H9 (cell line): ENCODE measurements at regions not wholly inside any gene's neighbourhood (a gene's known extent, or its start where the extent isn't known, plus 50 kb on each side); places are given as distances from the start of the nearest gene placed in this dataset.

Experiments
- DNase-seq: peaks from one replicate; pipeline ENCODE4 v3.0.0-alpha.2; 2017
- H2AFZ ChIP-seq: one replicate; pipeline ENCODE4 v1.6.1; 2013; ENCODE audit warnings: mild to moderate bottlenecking, low read length, control low read depth, moderate library complexity
- H2AK5ac ChIP-seq: 2 replicates; pipeline ENCODE4 v1.6.1; 2013; ENCODE audit warnings: low read length, control low read depth, mixed read lengths; ENCODE audit not compliant: insufficient read length
- H2BK120ac ChIP-seq: one replicate; pipeline ENCODE4 v1.6.1; 2013; ENCODE audit warnings: low read depth, mild to moderate bottlenecking, low read length, control low read depth, inconsistent platforms; ENCODE audit not compliant: poor library complexity, severe bottlenecking
- H2BK12ac ChIP-seq: 2 replicates; pipeline ENCODE4 v1.6.1; 2013; ENCODE audit warnings: low read length, control low read depth, mixed read lengths, low read depth; ENCODE audit not compliant: insufficient read length
- H2BK15ac ChIP-seq: 2 replicates; pipeline ENCODE4 v1.6.1; 2013; ENCODE audit warnings: low read depth, low read length, control low read depth
- H2BK20ac ChIP-seq: one replicate; pipeline ENCODE4 v1.6.1; 2013; ENCODE audit warnings: low read depth, mild to moderate bottlenecking, low read length, control low read depth, inconsistent platforms; ENCODE audit not compliant: poor library complexity, severe bottlenecking
- H2BK5ac ChIP-seq: 2 replicates; pipeline ENCODE4 v1.6.1; 2013; ENCODE audit warnings: low read length, control low read depth, mixed read lengths; ENCODE audit not compliant: insufficient read length
- H3K14ac ChIP-seq: 2 replicates; pipeline ENCODE4 v1.6.1; 2013; ENCODE audit warnings: low read length, control low read depth; ENCODE audit not compliant: insufficient read depth
- H3K18ac ChIP-seq: 2 replicates; pipeline ENCODE4 v1.6.1; 2013; ENCODE audit warnings: low read depth, mild to moderate bottlenecking, mixed read lengths, low read length, control low read depth; ENCODE audit not compliant: insufficient read length
- H3K23ac ChIP-seq: 2 replicates; pipeline ENCODE4 v1.6.1; 2013; ENCODE audit warnings: low read length, control low read depth, mixed read lengths, low read depth; ENCODE audit not compliant: insufficient read length
- H3K23me2 ChIP-seq: 2 replicates; pipeline ENCODE4 v1.6.1; 2013; ENCODE audit warnings: low read depth, mild to moderate bottlenecking, mixed read lengths, low read length, control low read depth; ENCODE audit not compliant: insufficient read length, poor library complexity, severe bottlenecking
- H3K27ac ChIP-seq: 2 replicates; pipeline ENCODE4 v1.5.1; 2013; ENCODE audit warnings: low read length, control low read depth, mixed read lengths, low read depth; ENCODE audit not compliant: insufficient read length
- H3K27me3 ChIP-seq: 2 replicates; pipeline ENCODE4 v1.6.1; 2013; ENCODE audit warnings: low read length, control low read depth, inconsistent platforms; ENCODE audit not compliant: insufficient read depth
- H3K4ac ChIP-seq: 2 replicates; pipeline ENCODE4 v1.6.1; 2013; ENCODE audit warnings: low read depth, mild to moderate bottlenecking, control low read depth, inconsistent platforms, low read length, moderate library complexity
- H3K4me1 ChIP-seq: 2 replicates; pipeline ENCODE4 v1.6.1; 2013; ENCODE audit warnings: low read length, control low read depth, inconsistent platforms; ENCODE audit not compliant: insufficient read depth
- H3K4me2 ChIP-seq: 2 replicates; pipeline ENCODE4 v1.6.1; 2013; ENCODE audit warnings: low read length, control low read depth, mixed read lengths; ENCODE audit not compliant: insufficient read length, insufficient read depth
- H3K56ac ChIP-seq: 2 replicates; pipeline ENCODE4 v1.6.1; 2013; ENCODE audit warnings: low read depth, mild to moderate bottlenecking, mixed read lengths, low read length, control low read depth; ENCODE audit not compliant: insufficient read length
- H3K79me1 ChIP-seq: 2 replicates; pipeline ENCODE4 v1.6.1; 2013; ENCODE audit warnings: low read depth, mild to moderate bottlenecking, moderate library complexity, low read length, control low read depth, inconsistent platforms; ENCODE audit not compliant: insufficient read depth, poor library complexity, severe bottlenecking
- H3K79me2 ChIP-seq: 2 replicates; pipeline ENCODE4 v1.6.1; 2013; ENCODE audit warnings: low read length, control low read depth, inconsistent platforms; ENCODE audit not compliant: insufficient read depth
- H3K9ac ChIP-seq: 2 replicates; pipeline ENCODE4 v1.6.1; 2013; ENCODE audit warnings: low read length, control low read depth, mixed read lengths; ENCODE audit not compliant: insufficient read length; ENCODE audit errors: extremely low read depth
- H3K9me3 ChIP-seq: one replicate; pipeline ENCODE4 v1.6.1; 2013; ENCODE audit warnings: low read depth, low read length, inconsistent platforms; ENCODE audit not compliant: control insufficient read depth
- H3T11ph ChIP-seq: one replicate; pipeline ENCODE4 v1.6.1; 2013; ENCODE audit warnings: mild to moderate bottlenecking, low read length, control low read depth, inconsistent platforms
- H4K20me1 ChIP-seq: one replicate; pipeline ENCODE4 v1.6.1; 2013; ENCODE audit not compliant: control insufficient read depth, insufficient read length, insufficient read depth
- H4K5ac ChIP-seq: 2 replicates; pipeline ENCODE4 v1.6.1; 2013; ENCODE audit warnings: low read depth, mild to moderate bottlenecking, mixed read lengths, low read length, control low read depth; ENCODE audit not compliant: insufficient read length
- H4K8ac ChIP-seq: replicated peaks from 2 replicates; pipeline ENCODE4 v1.6.1; 2013; ENCODE audit warnings: low read length, control low read depth, mixed read lengths, low read depth; ENCODE audit not compliant: insufficient read length
- H4K91ac ChIP-seq: 2 replicates; pipeline ENCODE4 v1.6.1; 2013; ENCODE audit warnings: low read depth, mild to moderate bottlenecking, moderate library complexity, mixed read lengths, low read length, control low read depth; ENCODE audit not compliant: insufficient read length
- H3K27ac Mint-ChIP-seq, 3 experiments: 2 replicates in 2 of 3; 3 replicates in 1 of 3; pipeline ENCODE4 v1.8.0; 2020 to 2021; ENCODE audit warnings: mixed read lengths in 3 of 3, mild to moderate bottlenecking in 1 of 3, moderate library complexity in 1 of 3
- H3K27me3 Mint-ChIP-seq: 2 replicates; pipeline ENCODE4 v1.8.0; 2021; ENCODE audit warnings: low read depth, mild to moderate bottlenecking, moderate library complexity, mixed read lengths
- H3K36me3 Mint-ChIP-seq, 3 experiments: 2 replicates in 2 of 3; 3 replicates in 1 of 3; pipeline ENCODE4 v1.8.0; 2020 to 2021; ENCODE audit warnings: low read depth in 3 of 3, mixed read lengths in 3 of 3; ENCODE audit not compliant: insufficient read depth in 1 of 3
- H3K4me1 Mint-ChIP-seq, 2 experiments: 2 replicates each; pipeline ENCODE4 v1.8.0; 2020; ENCODE audit warnings: mixed read lengths in 2 of 2
- H3K4me3 Mint-ChIP-seq, 2 experiments: 2 replicates in 1 of 2; 3 replicates in 1 of 2; pipeline ENCODE4 v1.8.0; 2020 to 2021; ENCODE audit warnings: mild to moderate bottlenecking in 2 of 2, mixed read lengths in 2 of 2, moderate library complexity in 1 of 2
- H3K9me3 Mint-ChIP-seq, 2 experiments: 2 replicates in 1 of 2; 3 replicates in 1 of 2; pipeline ENCODE4 v1.8.0; 2020; ENCODE audit warnings: mild to moderate bottlenecking in 2 of 2, mixed read lengths in 2 of 2, moderate library complexity in 1 of 2
- WGBS: extraction: QIAGEN DNeasy Blood & Tissue Kit; methylation state at CpG from one replicate; pipeline ENCODE4 v1.1.7; 2013; ENCODE audit warnings: missing lambda C conversion rate, low lambda C conversion rate, mixed read lengths; ENCODE audit not compliant: insufficient read length; ENCODE audit errors: extremely low coverage; 5-methylcytosine and 5-hydroxymethylcytosine counted together
- TF ChIP-seq, protein P1 (sequence below): fragments of 200-600 bp; sonication (generic); conservative IDR thresholded peaks from 3 replicates; pipeline ENCODE4 v1.8.0; 2021; ENCODE audit warnings: antibody characterized with exemption, mild to moderate bottlenecking

DNA sequence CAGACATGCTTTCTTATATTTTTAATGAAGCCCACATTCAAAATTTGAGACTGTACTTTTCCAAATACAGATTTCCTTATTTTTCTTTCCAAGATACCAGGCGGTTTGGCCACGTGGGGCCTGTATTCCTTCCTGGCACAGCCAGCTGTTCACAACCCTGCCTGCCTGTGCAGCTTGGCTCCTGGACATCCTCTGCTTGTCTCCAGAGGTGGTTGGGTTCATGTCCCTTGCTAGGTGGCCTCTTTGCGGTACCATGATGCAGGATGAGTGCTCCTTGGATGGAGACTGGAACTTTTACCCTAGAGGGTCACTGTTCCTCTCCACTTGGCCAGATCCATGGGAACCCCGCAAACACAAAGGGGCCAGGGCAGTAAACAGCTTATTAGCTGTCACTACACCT is 297.5 kb upstream of the MSX2 start:
- Histone ChIP-seq H4K5ac (no peak overlapping the region), H3K23ac (no peak overlapping the region), H2BK15ac (no peak overlapping the region), H3K18ac (no peak overlapping the region), H4K91ac (no peak overlapping the region), H3K56ac (no peak overlapping the region), H3K14ac (no peak overlapping the region), H3K9me3 (no peaks in the 10 kb centered on the region), H3K27ac (no peak overlapping the region), H2BK12ac (no peak overlapping the region), H3K79me1 (no peaks in the 10 kb centered on the region), H3K4ac (no peak overlapping the region), H3K4me1 (no peaks in the 10 kb centered on the region), H2AFZ (no peak overlapping the region), H4K8ac (no peak overlapping the region), H3K23me2 (no peaks in the 10 kb centered on the region), H3K27me3 (no peaks in the 10 kb centered on the region), H2BK20ac (no peak overlapping the region), H4K20me1 (no peaks in the 10 kb centered on the region), H3K79me2 (no peaks in the 10 kb centered on the region), H2AK5ac (no peak overlapping the region), H2BK5ac (no peak overlapping the region), H3K9ac (no peak overlapping the region), H3T11ph (no peak overlapping the region), H2BK120ac (no peak overlapping the region), H3K4me2 (no peak overlapping the region)
- Mint-ChIP-seq H3K4me1 (peaks cover 4 to 5% of the 10 kb centered on the region in 2 experiments; a peak in 2 of 4 replicates), H3K9me3 (no peaks in the 10 kb centered on the region), H3K27ac (no peak overlapping the region), H3K36me3 (no peaks in the 10 kb centered on the region), H3K27me3 (peaks cover 7% of the 10 kb centered on the region), H3K4me3 (no peak overlapping the region)
- no peak for DNase-seq
- WGBS = no CpG with 5 or more reads among the region's 4 CpGs
- TF ChIP-seq, protein P1, sequence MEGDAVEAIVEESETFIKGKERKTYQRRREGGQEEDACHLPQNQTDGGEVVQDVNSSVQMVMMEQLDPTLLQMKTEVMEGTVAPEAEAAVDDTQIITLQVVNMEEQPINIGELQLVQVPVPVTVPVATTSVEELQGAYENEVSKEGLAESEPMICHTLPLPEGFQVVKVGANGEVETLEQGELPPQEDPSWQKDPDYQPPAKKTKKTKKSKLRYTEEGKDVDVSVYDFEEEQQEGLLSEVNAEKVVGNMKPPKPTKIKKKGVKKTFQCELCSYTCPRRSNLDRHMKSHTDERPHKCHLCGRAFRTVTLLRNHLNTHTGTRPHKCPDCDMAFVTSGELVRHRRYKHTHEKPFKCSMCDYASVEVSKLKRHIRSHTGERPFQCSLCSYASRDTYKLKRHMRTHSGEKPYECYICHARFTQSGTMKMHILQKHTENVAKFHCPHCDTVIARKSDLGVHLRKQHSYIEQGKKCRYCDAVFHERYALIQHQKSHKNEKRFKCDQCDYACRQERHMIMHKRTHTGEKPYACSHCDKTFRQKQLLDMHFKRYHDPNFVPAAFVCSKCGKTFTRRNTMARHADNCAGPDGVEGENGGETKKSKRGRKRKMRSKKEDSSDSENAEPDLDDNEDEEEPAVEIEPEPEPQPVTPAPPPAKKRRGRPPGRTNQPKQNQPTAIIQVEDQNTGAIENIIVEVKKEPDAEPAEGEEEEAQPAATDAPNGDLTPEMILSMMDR = no peak
